ENCODE measurements at regions not wholly inside any gene's neighbourhood (a gene's known extent, or its start where the extent isn't known, plus 50 kb on each side); places are given as distances from the start of the nearest gene placed in this dataset.

DNA sequence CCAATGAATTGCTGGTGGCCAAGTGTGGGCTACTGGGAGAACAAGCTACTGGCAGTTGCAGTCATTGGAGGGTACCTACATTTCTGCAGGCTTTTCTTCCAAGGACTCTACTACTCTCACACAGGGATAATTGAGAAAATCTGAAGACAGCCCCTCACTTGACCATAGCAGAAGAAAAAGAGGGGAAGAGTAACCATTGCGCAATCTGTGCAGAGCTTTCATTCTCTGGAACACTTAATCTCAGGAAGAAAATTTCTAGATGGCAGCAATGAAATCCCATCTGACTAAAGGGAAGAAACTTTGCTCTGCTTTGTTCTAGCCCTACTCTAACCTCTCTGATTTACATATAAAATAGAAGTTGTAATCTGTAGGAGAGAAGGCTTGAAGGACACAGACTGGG lies 1239.6 kb upstream of the SORCS1 start:
- Histone ChIP-seq H3K27me3 (ENCODE audit: insufficient read depth, low read depth) (no peaks in the 10 kb centered on the region), H3K36me3 (ENCODE audit: low read depth) (no peaks in the 10 kb centered on the region), H2AFZ (no peak overlapping the region), H3K4me2 (no peak overlapping the region), H3K9me3 (ENCODE audit: insufficient read depth, low read depth) (no peaks in the 10 kb centered on the region), H3K27ac (no peak overlapping the region), H3K4me3 (no peak overlapping the region), H4K20me1 (ENCODE audit: insufficient read depth) (no peaks in the 10 kb centered on the region), H3K9me2 (ENCODE audit: insufficient read depth) (no peaks in the 10 kb centered on the region), H3F3A (ENCODE audit: insufficient read depth, low read depth) (no peaks in the 10 kb centered on the region), H3K4me1 (replicated peaks; ENCODE audit: insufficient read depth) (no peaks in the 10 kb centered on the region), H3K79me2 (ENCODE audit: low read depth) (no peaks in the 10 kb centered on the region)
- BruUV-seq (replicated peaks), result no TSS peak
- CTCF ChIA-PET, result interaction anchor here (0.5 kb wide), 1 partner anchor 1180 kb away, joined by 4 read pairs; no protein-coding TSS in a partner anchor
- no peak for DNase-seq
- TF ChIP-seq EZH2 (IDR thresholded peaks at IDR 0.05; ENCODE audit: low read depth), result no peak
- TF ChIP-seq, protein P1, sequence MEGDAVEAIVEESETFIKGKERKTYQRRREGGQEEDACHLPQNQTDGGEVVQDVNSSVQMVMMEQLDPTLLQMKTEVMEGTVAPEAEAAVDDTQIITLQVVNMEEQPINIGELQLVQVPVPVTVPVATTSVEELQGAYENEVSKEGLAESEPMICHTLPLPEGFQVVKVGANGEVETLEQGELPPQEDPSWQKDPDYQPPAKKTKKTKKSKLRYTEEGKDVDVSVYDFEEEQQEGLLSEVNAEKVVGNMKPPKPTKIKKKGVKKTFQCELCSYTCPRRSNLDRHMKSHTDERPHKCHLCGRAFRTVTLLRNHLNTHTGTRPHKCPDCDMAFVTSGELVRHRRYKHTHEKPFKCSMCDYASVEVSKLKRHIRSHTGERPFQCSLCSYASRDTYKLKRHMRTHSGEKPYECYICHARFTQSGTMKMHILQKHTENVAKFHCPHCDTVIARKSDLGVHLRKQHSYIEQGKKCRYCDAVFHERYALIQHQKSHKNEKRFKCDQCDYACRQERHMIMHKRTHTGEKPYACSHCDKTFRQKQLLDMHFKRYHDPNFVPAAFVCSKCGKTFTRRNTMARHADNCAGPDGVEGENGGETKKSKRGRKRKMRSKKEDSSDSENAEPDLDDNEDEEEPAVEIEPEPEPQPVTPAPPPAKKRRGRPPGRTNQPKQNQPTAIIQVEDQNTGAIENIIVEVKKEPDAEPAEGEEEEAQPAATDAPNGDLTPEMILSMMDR (conservative IDR thresholded peaks at IDR 0.05), result no peak
- POLR2A ChIA-PET (ENCODE audit: unreplicated experiment), result no interaction called here
- intact Hi-C loops (cut with micrococcal nuclease; ENCODE audit: unreplicated experiment), result no loop called here

DNA sequence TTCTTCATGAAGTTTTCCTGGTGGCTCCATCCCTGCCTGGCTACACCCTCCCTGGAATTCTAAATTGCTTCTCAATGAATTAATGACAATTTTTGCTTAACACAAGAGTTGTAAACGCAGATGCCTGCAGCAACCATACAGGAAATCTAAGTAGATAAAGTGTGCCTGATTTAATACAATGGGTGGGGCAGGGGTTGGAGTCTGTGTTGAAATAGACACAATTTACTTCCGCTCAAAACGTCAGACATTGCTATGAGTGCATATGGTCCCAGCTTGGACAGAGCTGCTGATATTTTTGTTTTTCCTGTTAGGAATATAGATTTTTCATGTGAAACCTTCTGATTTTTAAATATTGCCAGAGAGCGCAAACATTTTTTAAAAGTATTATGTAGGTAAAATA lies 1235.0 kb upstream of the SORCS1 start:
- no TSS peak for BruUV-seq (replicated peaks)
- DNase-seq, result no peak
- no peak for TF ChIP-seq EZH2 (IDR thresholded peaks at IDR 0.05; ENCODE audit: low read depth)
- TF ChIP-seq, protein P1 (conservative IDR thresholded peaks at IDR 0.05), result no peak

DNA sequence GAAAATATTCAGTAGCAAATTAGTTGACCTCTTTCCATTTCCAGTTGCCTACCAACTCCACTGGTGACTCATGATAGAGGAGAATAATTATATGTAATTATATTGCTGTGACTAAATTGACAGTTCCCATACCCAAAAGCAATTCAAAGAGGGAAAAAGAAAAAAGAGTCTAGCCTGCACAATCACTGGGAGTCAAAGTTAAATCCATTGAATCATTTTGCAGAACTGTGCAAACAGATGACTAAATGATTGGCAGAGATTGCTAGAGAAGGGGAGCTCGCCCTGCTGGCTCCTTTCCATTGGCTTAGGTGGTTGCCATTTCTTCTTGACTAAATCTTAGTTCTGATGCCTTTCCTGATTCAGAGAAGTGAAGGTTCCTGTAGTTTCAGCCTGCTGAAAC lies 1228.6 kb upstream of the SORCS1 start:
- no peaks in the 10 kb centered on the region for H3F3A ChIP-seq (ENCODE audit: insufficient read depth, low read depth)
- H3K27me3 ChIP-seq (ENCODE audit: insufficient read depth, low read depth), result no peaks in the 10 kb centered on the region
- ChIA-PET POLR2A (ENCODE audit: unreplicated experiment) (no interaction called here), CTCF (no interaction called here)
- H3K9me3 ChIP-seq (ENCODE audit: insufficient read depth, low read depth), result no peaks in the 10 kb centered on the region
- no peak for TF ChIP-seq EZH2 (IDR thresholded peaks at IDR 0.05; ENCODE audit: low read depth)
- TF ChIP-seq, protein P1 (conservative IDR thresholded peaks at IDR 0.05), result no peak
- intact Hi-C loops (cut with micrococcal nuclease; ENCODE audit: unreplicated experiment), result no loop called here
- H3K27ac ChIP-seq, result no peak overlapping the region
- DNase-seq, result no peak
- no peaks in the 10 kb centered on the region for H3K79me2 ChIP-seq (ENCODE audit: low read depth)
- no peak overlapping the region for H2AFZ ChIP-seq
- H3K9me2 ChIP-seq (ENCODE audit: insufficient read depth), result no peaks in the 10 kb centered on the region
- H3K4me2 ChIP-seq, result no peak overlapping the region
- no peak overlapping the region for H3K4me3 ChIP-seq
- no peaks in the 10 kb centered on the region for H3K36me3 ChIP-seq (ENCODE audit: low read depth)
- no peaks in the 10 kb centered on the region for H4K20me1 ChIP-seq (ENCODE audit: insufficient read depth)
- BruUV-seq (replicated peaks), result no TSS peak
- H3K4me1 ChIP-seq (replicated peaks; ENCODE audit: insufficient read depth), result no peaks in the 10 kb centered on the region

More for the DNA sequence above, 1235.0 kb upstream of the SORCS1 start:
- H3K27ac ChIP-seq, result no peak overlapping the region
- intact Hi-C loops (cut with micrococcal nuclease; ENCODE audit: unreplicated experiment), result no loop called here
- H3K9me2 ChIP-seq (ENCODE audit: insufficient read depth), result no peaks in the 10 kb centered on the region
- no peak overlapping the region for H3K4me3 ChIP-seq
- H4K20me1 ChIP-seq (ENCODE audit: insufficient read depth), result no peaks in the 10 kb centered on the region
- H3K4me2 ChIP-seq, result no peak overlapping the region
- H3K4me1 ChIP-seq (replicated peaks; ENCODE audit: insufficient read depth), result no peaks in the 10 kb centered on the region
- no peaks in the 10 kb centered on the region for H3K9me3 ChIP-seq (ENCODE audit: insufficient read depth, low read depth)
- ChIA-PET CTCF (no interaction called here), POLR2A (ENCODE audit: unreplicated experiment) (no interaction called here)
- H3K27me3 ChIP-seq (ENCODE audit: insufficient read depth, low read depth), result no peaks in the 10 kb centered on the region
- no peaks in the 10 kb centered on the region for H3K36me3 ChIP-seq (ENCODE audit: low read depth)
- no peak overlapping the region for H2AFZ ChIP-seq
- H3F3A ChIP-seq (ENCODE audit: insufficient read depth, low read depth), result no peaks in the 10 kb centered on the region
- no peaks in the 10 kb centered on the region for H3K79me2 ChIP-seq (ENCODE audit: low read depth)

All from PC-9 (cell line).